BE2C (cell line): ENCODE measurements at regions not wholly inside any gene's neighbourhood (a gene's known extent, or its start where the extent isn't known, plus 50 kb on each side); places are given as distances from the start of the nearest gene placed in this dataset.
"Not testable (repeated sequence)": the region's sequence is repeated elsewhere in the genome, so short reads cannot be mapped to it uniquely, and the experiment has no call there.

ENCODE experiments used
- DNase-seq: peaks from one replicate; pipeline ENCODE4 v3.0.0-alpha.2; 2020
- H3K27me3 ChIP-seq: fragments of 250-450 bp; sonication (Bioruptor Pico); 2 replicates; pipeline ENCODE4 v1.5.1; 2020; ENCODE audit warnings: mild to moderate bottlenecking
- H3K36me3 ChIP-seq: fragments of 250-450 bp; sonication (Bioruptor Pico); 2 replicates; pipeline ENCODE4 v1.5.1; 2020; ENCODE audit warnings: mild to moderate bottlenecking
- H3K4me1 ChIP-seq: fragments of 250-450 bp; sonication (Bioruptor Pico); 2 replicates; pipeline ENCODE4 v1.5.1; 2020
- H3K4me3 ChIP-seq: 2 replicates; pipeline ENCODE4 v1.5.1; 2011; ENCODE audit warnings: low read depth, low read length
- H3K9me3 ChIP-seq: fragments of 250-450 bp; sonication (Bioruptor Pico); 2 replicates; pipeline ENCODE4 v1.5.1; 2020
- TF ChIP-seq, protein P1 (sequence below): IDR thresholded peaks from 2 replicates; pipeline ENCODE4 v1.5.1; 2012; ENCODE audit warnings: mild to moderate bottlenecking, low read depth, low read length

- Histone ChIP-seq H3K4me1 (no peaks in the 10 kb centered on the region), H3K27me3 (no peaks in the 10 kb centered on the region), H3K36me3 (no peaks in the 10 kb centered on the region), H3K9me3 (no peaks in the 10 kb centered on the region), H3K4me3 (no peak overlapping the region)
- DNase-seq: no peak
- TF ChIP-seq, protein P1, sequence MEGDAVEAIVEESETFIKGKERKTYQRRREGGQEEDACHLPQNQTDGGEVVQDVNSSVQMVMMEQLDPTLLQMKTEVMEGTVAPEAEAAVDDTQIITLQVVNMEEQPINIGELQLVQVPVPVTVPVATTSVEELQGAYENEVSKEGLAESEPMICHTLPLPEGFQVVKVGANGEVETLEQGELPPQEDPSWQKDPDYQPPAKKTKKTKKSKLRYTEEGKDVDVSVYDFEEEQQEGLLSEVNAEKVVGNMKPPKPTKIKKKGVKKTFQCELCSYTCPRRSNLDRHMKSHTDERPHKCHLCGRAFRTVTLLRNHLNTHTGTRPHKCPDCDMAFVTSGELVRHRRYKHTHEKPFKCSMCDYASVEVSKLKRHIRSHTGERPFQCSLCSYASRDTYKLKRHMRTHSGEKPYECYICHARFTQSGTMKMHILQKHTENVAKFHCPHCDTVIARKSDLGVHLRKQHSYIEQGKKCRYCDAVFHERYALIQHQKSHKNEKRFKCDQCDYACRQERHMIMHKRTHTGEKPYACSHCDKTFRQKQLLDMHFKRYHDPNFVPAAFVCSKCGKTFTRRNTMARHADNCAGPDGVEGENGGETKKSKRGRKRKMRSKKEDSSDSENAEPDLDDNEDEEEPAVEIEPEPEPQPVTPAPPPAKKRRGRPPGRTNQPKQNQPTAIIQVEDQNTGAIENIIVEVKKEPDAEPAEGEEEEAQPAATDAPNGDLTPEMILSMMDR: no peak
Measured at GRCh38 chr7:65489260-65489767, 115.7 kb downstream of the ZNF92 start.

DNA sequence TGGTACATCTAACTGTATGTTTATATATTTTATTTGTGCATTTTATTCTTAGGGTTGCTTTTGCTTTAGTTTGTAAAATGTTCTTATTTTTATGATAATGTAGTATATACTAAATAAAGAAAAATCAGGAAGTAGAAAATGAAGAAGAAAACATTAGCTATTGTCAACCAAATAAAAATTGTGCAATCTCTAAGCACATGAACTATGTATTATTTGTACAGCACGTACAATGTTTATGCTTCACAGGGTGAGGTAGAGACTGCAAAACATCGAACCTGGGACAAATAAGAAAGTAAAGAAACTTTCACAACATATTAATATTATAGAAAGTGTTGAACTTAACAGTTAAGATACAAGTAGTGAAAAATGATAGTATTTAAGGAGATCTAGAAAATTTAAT is 123.0 kb downstream of the ZNF92 start:
- H3K36me3 ChIP-seq, H3K4me1 ChIP-seq, H3K9me3 ChIP-seq, DNase-seq, H3K27me3 ChIP-seq, H3K4me3 ChIP-seq: not testable (repeated sequence)

GRCh38 chr7:65503434-65504152 is 129.9 kb downstream of the ZNF92 start:
- TF ChIP-seq, protein P1: no peak
- H3K9me3 ChIP-seq: no peaks in the 10 kb centered on the region
- no peaks in the 10 kb centered on the region for H3K36me3 ChIP-seq
- H3K4me1 ChIP-seq: no peaks in the 10 kb centered on the region
- no peak overlapping the region for H3K4me3 ChIP-seq
- no peaks in the 10 kb centered on the region for H3K27me3 ChIP-seq
- no peak for DNase-seq

- not testable (repeated sequence) for H3K4me3 ChIP-seq, H3K9me3 ChIP-seq, DNase-seq, H3K27me3 ChIP-seq, H3K4me1 ChIP-seq, H3K36me3 ChIP-seq
Measured at GRCh38 chr7:65504504-65505319, 131.1 kb downstream of the ZNF92 start.

DNA sequence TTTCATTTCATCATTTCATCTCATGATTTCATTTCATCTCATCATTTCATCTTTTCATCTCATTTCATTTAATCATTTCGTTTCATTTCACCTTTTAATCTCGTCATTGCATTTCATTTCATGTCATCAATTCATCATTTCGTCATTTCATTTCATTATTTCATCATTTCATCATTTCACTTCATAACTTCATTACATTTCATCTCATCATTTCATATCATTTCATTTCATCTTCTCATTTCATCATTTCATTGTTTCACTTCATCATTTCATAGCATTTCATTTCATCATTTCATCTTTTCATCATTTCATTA is 131.6 kb downstream of the ZNF92 start:
- H3K9me3 ChIP-seq, H3K4me1 ChIP-seq, DNase-seq, H3K4me3 ChIP-seq, H3K36me3 ChIP-seq, H3K27me3 ChIP-seq: not testable (repeated sequence)

- H3K27me3 ChIP-seq, H3K4me3 ChIP-seq, DNase-seq, H3K9me3 ChIP-seq, H3K4me1 ChIP-seq, H3K36me3 ChIP-seq: not testable (repeated sequence)
Measured at GRCh38 chr7:65508581-65509367, 135.1 kb downstream of the ZNF92 start.

DNA sequence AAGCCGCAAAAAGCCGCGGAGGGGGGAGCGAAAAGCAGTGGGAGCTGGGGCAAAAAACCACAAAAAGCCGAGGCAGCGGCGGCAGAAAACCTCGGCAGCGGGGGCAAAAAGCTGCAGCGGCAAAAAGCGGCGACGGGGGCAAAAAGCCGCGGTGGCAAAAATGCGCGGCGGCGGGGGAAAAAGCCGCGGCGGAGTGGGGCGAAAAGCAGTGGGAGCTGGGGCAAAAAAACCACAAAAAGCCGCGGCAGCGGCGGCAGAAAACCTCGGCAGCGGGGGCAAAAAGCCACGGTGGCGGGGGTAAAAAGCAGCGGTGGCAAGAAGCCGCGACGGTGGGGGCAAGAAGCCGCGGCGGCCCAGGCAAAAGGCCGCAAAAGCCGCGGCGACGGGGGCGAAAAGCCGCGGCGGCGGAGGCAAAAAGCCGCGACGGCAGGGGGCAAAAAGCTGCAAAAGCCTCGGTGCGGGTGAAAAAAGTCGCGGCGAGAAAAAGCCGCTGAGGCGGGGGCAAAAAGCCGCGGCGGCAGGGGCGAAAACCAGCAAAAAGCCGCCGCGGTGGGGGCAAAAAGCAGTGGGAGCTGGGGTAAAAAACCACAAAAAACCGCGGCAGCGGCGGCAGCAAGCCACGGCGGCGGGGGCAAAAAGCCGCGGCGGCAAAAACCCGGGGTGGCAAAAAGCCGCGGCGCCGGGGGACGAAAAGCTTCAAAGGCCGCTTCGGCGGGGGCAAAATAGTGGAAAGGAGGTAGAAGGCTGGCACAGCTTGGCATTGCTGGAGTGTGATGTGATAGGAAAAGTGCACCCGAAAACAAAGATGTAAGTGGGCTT is 135.9 kb downstream of the ZNF92 start:
- TF ChIP-seq, protein P1: no peak
- DNase-seq: no peak
- Histone ChIP-seq H3K4me3 (no peak overlapping the region), H3K9me3 (no peaks in the 10 kb centered on the region), H3K36me3 (no peaks in the 10 kb centered on the region), H3K27me3 (peaks cover 9% of the 10 kb centered on the region), H3K4me1 (no peaks in the 10 kb centered on the region)

DNA sequence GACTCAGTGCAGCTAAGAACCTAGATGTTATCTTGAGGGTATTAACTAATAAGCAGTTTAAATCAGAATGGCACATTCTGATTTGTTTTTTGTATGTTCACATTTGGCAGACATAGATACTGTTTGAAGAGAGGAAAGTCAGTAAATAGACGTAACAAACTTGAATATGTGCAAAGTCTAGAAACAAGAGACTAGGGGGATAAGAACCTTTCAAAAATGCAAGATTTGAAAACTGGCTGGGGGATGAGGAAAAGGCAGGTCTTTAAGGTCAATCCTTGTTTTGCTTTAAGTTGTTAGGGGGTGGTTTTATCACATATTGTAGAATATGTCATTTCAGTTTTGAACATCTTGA is 136.5 kb downstream of the ZNF92 start:
- H3K27me3 ChIP-seq, H3K4me3 ChIP-seq, H3K9me3 ChIP-seq, H3K36me3 ChIP-seq, DNase-seq, H3K4me1 ChIP-seq: not testable (repeated sequence)

DNA sequence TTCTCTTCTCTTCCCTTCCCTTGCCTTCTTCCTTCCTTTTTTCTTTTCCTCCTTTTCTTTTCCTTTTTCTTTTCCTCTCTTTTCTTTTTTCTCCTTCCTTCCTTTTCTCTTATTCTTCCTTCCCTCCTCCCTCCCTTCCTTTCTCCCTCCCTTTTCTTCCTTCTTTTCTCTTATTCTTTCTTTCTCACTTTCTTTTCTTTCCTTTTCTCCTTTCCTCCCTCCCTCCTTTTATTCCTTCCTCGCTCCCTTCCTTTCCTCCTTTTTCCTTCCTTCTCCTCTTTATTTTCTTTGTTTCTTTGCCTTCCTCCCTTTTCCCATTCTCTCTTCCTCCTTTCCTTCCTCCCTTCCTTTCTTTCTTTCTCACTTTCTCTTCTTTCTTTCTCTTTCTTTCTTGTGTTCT is 146.1 kb downstream of the ZNF92 start:
- not testable (repeated sequence) for H3K27me3 ChIP-seq, DNase-seq, H3K4me3 ChIP-seq, H3K9me3 ChIP-seq, H3K4me1 ChIP-seq, H3K36me3 ChIP-seq

- H3K4me1 ChIP-seq, DNase-seq, H3K27me3 ChIP-seq, H3K4me3 ChIP-seq, H3K9me3 ChIP-seq, H3K36me3 ChIP-seq: not testable (repeated sequence)
Measured at GRCh38 chr7:65545465-65546161, 172.0 kb downstream of the ZNF92 start.
